Stomach smooth muscle (tissue), 2 donors: ENCODE measurements at regions not wholly inside any gene's neighbourhood (a gene's known extent, or its start where the extent isn't known, plus 50 kb on each side); places are given as distances from the start of the nearest gene placed in this dataset.
"Not testable (repeated sequence)": the region's sequence is repeated elsewhere in the genome, so short reads cannot be mapped to it uniquely, and the experiment has no call there.

Experiments used
- H3K27ac ChIP-seq: one replicate; pipeline ENCODE4 v1.7.0; 2013; ENCODE audit warnings: mild to moderate bottlenecking, low read length, inconsistent platforms
- H3K27me3 ChIP-seq, 2 donors: one replicate each; pipeline ENCODE4 v1.7.0; 2013; ENCODE audit warnings: low read length in 2 of 2; ENCODE audit not compliant: insufficient read depth in 2 of 2, control insufficient read depth in 1 of 2
- H3K36me3 ChIP-seq, 2 donors: one replicate each; pipeline ENCODE4 v1.7.0; 2013; ENCODE audit warnings: low read length in 2 of 2; ENCODE audit not compliant: control insufficient read depth in 2 of 2, insufficient read depth in 2 of 2
- H3K4me1 ChIP-seq: one replicate; pipeline ENCODE4 v1.7.0; 2013; ENCODE audit warnings: low read length; ENCODE audit not compliant: control insufficient read depth, insufficient read depth
- H3K4me3 ChIP-seq, 2 donors: one replicate each; pipeline ENCODE4 v1.7.0; 2013; ENCODE audit warnings: low read length in 2 of 2
- H3K9ac ChIP-seq, 2 donors: one replicate each; pipeline ENCODE4 v1.7.0; 2013; ENCODE audit warnings: low read length in 2 of 2, mild to moderate bottlenecking in 1 of 2
- H3K9me3 ChIP-seq, 2 donors: one replicate each; pipeline ENCODE4 v1.7.0; 2013; ENCODE audit warnings: low read length in 2 of 2; ENCODE audit not compliant: control insufficient read depth in 2 of 2
- donor health status: healthy.
- donor health status: Pancreatic carcinoma.

- Histone ChIP-seq H3K9ac (no peak overlapping the region), H3K27ac (no peak overlapping the region), H3K4me3 (no peak overlapping the region), H3K9me3 (no peaks in the 10 kb centered on the region), H3K36me3 (no peaks in the 10 kb centered on the region), H3K27me3 (no peaks in the 10 kb centered on the region), H3K4me1 (no peaks in the 10 kb centered on the region)
Measured at GRCh38 chr4:181017038-181017437, 1226.2 kb upstream of the TENM3 start.

GRCh38 chr4:181018472-181018871 is 1224.7 kb upstream of the TENM3 start:
- no peak overlapping the region for H3K9ac ChIP-seq
- H3K27me3 ChIP-seq: no peaks in the 10 kb centered on the region
- H3K4me3 ChIP-seq: no peak overlapping the region
- H3K27ac ChIP-seq: no peak overlapping the region
- H3K4me1 ChIP-seq: no peaks in the 10 kb centered on the region
- H3K9me3 ChIP-seq: no peaks in the 10 kb centered on the region
- H3K36me3 ChIP-seq: no peaks in the 10 kb centered on the region

- H3K4me1 ChIP-seq: no peaks in the 10 kb centered on the region
- no peak overlapping the region for H3K4me3 ChIP-seq
- no peaks in the 10 kb centered on the region for H3K9me3 ChIP-seq
- H3K27me3 ChIP-seq: no peaks in the 10 kb centered on the region
- H3K9ac ChIP-seq: no peak overlapping the region
- no peak overlapping the region for H3K27ac ChIP-seq
- no peaks in the 10 kb centered on the region for H3K36me3 ChIP-seq
Measured at GRCh38 chr4:181018913-181019312, 1224.3 kb upstream of the TENM3 start.

DNA sequence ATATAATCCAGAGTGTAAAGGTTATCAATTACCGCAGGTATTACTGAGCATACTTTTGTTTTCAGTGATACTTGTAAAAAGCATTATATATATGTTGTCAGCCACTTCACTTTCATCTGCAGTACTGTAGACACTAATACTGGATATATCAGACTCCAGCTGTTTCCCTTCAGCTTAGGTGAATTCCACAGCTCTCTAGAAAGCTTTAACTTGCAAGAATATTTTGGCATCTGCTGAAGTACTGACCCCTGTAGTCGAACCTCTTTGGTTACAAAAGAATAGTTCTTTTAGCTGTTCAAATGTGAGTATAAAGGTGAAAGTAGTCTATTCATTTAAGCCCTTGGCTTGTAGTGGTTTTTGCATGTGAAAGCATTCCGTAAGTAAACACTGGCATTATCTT is 1222.7 kb upstream of the TENM3 start:
- Histone ChIP-seq H3K27me3 (no peaks in the 10 kb centered on the region), H3K36me3 (no peaks in the 10 kb centered on the region), H3K27ac (no peak overlapping the region), H3K4me1 (no peaks in the 10 kb centered on the region), H3K9me3 (no peaks in the 10 kb centered on the region), H3K4me3 (no peak overlapping the region), H3K9ac (no peak overlapping the region)

GRCh38 chr4:181021213-181021612 is 1222.0 kb upstream of the TENM3 start:
- no peaks in the 10 kb centered on the region for H3K4me1 ChIP-seq
- no peak overlapping the region for H3K4me3 ChIP-seq
- H3K27ac ChIP-seq: no peak overlapping the region
- H3K9me3 ChIP-seq: no peaks in the 10 kb centered on the region
- no peaks in the 10 kb centered on the region for H3K27me3 ChIP-seq
- no peak overlapping the region for H3K9ac ChIP-seq
- no peaks in the 10 kb centered on the region for H3K36me3 ChIP-seq

GRCh38 chr4:181030135-181030921 is 1212.9 kb upstream of the TENM3 start:
- not testable (repeated sequence) for H3K36me3 ChIP-seq, H3K4me3 ChIP-seq, H3K4me1 ChIP-seq, H3K9me3 ChIP-seq, H3K9ac ChIP-seq, H3K27me3 ChIP-seq, H3K27ac ChIP-seq

DNA sequence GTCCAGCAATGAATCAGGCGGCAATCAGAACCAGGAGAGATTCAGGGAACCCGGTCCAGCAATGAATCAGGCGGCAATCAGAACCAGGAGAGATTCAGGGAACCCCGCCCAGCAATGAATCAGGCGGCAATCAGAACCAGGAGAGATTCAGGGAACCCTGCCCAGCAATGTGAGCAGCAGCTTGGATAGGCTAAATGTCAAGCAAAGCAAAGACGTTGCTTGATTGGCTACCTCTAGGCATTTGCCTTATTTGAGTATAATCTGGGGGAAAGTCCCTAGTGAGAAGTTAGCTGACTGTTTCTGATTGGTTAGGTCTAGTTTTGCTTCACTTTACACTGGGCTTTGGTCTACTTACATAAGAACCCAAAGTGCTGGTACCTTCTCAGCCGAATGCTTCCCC is 1212.2 kb upstream of the TENM3 start:
- Histone ChIP-seq H3K27me3 (no peaks in the 10 kb centered on the region), H3K4me1 (no peaks in the 10 kb centered on the region), H3K27ac (no peak overlapping the region), H3K36me3 (no peaks in the 10 kb centered on the region), H3K9me3 (no peaks in the 10 kb centered on the region), H3K9ac (no peak overlapping the region), H3K4me3 (no peak overlapping the region)

GRCh38 chr4:181043486-181043885 is 1199.7 kb upstream of the TENM3 start:
- no peaks in the 10 kb centered on the region for H3K4me1 ChIP-seq
- no peaks in the 10 kb centered on the region for H3K9me3 ChIP-seq
- no peak overlapping the region for H3K27ac ChIP-seq
- H3K4me3 ChIP-seq: no peak overlapping the region
- no peak overlapping the region for H3K9ac ChIP-seq
- no peaks in the 10 kb centered on the region for H3K36me3 ChIP-seq
- H3K27me3 ChIP-seq: no peaks in the 10 kb centered on the region

DNA sequence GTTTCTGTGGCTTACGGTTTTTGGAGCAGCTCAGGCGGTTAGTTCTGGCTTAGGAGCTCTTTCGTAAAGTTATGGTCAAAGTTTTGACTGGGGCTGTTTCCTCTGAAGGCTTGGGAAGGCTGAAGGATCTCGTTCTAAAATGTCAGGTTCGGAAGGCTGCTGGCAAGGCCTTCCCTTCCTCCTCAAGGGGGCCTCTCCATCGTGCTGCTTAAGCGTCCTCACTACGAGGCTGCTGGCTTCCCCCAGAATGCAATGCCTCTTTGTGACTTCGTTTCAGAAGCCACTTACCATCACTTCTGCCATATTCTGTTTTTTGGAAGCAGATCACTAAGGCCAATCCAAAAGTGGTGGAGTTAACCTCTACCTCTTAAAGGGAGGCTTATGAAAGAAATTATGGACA is 1196.4 kb upstream of the TENM3 start:
- Histone ChIP-seq H3K4me1 (no peaks in the 10 kb centered on the region), H3K9me3 (no peaks in the 10 kb centered on the region), H3K27ac (no peak overlapping the region)

GRCh38 chr4:181051931-181052330 is 1191.3 kb upstream of the TENM3 start:
- Histone ChIP-seq H3K27me3 (no peaks in the 10 kb centered on the region), H3K36me3 (no peaks in the 10 kb centered on the region), H3K27ac (no peak overlapping the region), H3K4me3 (no peak overlapping the region), H3K9me3 (no peaks in the 10 kb centered on the region), H3K4me1 (no peaks in the 10 kb centered on the region), H3K9ac (no peak overlapping the region)

More for the DNA sequence above, 1196.4 kb upstream of the TENM3 start:
- Histone ChIP-seq H3K36me3 (no peaks in the 10 kb centered on the region), H3K9ac (no peak overlapping the region), H3K27me3 (no peaks in the 10 kb centered on the region), H3K4me3 (no peak overlapping the region)

DNA sequence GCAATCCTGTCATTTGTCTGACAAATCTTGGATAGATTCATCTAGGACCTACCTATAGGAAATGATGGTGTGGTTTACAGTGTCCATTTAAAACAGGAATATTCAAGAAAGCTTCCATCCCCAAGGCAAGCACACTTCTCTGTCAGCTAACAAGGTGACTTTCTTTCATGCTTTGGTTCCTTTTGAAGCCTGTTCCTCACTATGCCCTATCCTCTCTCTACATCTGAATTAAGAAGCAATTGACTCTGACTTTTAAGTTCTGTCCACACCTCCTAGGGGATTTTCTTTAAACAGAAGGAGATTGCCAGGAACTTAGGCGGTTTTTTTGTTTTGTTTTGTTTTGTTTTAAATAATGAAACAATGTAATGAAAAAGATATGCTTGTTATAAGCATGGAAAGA is 1181.4 kb upstream of the TENM3 start:
- no peaks in the 10 kb centered on the region for H3K4me1 ChIP-seq
- H3K27ac ChIP-seq: no peak overlapping the region
- H3K9ac ChIP-seq: no peak overlapping the region
- no peaks in the 10 kb centered on the region for H3K27me3 ChIP-seq
- no peaks in the 10 kb centered on the region for H3K9me3 ChIP-seq
- H3K36me3 ChIP-seq: no peaks in the 10 kb centered on the region
- no peak overlapping the region for H3K4me3 ChIP-seq
